ENCODE measurements at regions not wholly inside any gene's neighbourhood (a gene's known extent, or its start where the extent isn't known, plus 50 kb on each side); places are given as distances from the start of the nearest gene placed in this dataset.

DNA sequence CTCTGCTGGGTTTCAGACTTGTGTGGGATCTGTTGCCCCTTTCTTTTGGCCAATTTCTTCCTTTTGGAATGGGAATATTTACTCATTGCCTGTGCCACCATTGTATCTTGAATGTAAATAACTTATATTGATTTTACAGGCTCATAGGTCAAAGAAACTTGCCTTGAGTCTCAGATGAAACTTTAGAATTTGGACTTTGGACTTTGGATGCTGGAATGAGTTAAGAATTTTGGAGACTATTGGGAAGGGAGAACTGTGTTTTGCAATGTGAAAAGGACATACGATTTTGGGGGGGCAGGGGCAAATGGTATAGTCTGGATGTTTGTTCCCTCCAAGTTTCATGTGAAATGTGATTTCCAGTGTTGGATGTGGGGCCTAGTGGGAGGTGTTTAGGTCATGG, 62.6 kb upstream of the TNFRSF21 start:
- H3K27ac ChIP-seq (ENCODE audit: low read depth, low read length, poor library complexity, severe bottlenecking): no peak overlapping the region
- 0 out of 2 replicates have a peak, but pooled peaks cover 3% of the 10 kb centered on the region for H3K9me3 ChIP-seq (ENCODE audit: low read length)
- no peaks in the 10 kb centered on the region; the same call in 1 of the 2 replicates for H3K36me3 ChIP-seq (ENCODE audit: insufficient read depth, low read length)
- intact Hi-C loops (cut with micrococcal nuclease; ENCODE audit: unreplicated experiment): no loop called here
- POLR2A ChIA-PET: interaction anchor here (1.0 to 1.5 kb wide), 2 partner anchors 15 to 17 kb away, joined by 3 to 4 read pairs; no protein-coding TSS in a partner anchor
- no peak for DNase-seq (ENCODE audit: low spot score)
- peaks cover 11% of the 10 kb centered on the region for H3K4me1 ChIP-seq (ENCODE audit: insufficient read depth, low read length, poor library complexity, severe bottlenecking)
- BruUV-seq (replicated peaks): no TSS peak
- no peaks in the 10 kb centered on the region for H3K79me2 ChIP-seq (ENCODE audit: insufficient read depth, low read depth, low read length)
- H3K4me2 ChIP-seq (ENCODE audit: low read length): no peak overlapping the region
- no peak for TF ChIP-seq EZH2phosphoT487 (IDR thresholded peaks at IDR 0.05; ENCODE audit: borderline replicate concordance, low read depth, low read length)
- TF ChIP-seq, protein P1, sequence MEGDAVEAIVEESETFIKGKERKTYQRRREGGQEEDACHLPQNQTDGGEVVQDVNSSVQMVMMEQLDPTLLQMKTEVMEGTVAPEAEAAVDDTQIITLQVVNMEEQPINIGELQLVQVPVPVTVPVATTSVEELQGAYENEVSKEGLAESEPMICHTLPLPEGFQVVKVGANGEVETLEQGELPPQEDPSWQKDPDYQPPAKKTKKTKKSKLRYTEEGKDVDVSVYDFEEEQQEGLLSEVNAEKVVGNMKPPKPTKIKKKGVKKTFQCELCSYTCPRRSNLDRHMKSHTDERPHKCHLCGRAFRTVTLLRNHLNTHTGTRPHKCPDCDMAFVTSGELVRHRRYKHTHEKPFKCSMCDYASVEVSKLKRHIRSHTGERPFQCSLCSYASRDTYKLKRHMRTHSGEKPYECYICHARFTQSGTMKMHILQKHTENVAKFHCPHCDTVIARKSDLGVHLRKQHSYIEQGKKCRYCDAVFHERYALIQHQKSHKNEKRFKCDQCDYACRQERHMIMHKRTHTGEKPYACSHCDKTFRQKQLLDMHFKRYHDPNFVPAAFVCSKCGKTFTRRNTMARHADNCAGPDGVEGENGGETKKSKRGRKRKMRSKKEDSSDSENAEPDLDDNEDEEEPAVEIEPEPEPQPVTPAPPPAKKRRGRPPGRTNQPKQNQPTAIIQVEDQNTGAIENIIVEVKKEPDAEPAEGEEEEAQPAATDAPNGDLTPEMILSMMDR (conservative IDR thresholded peaks at IDR 0.05; ENCODE audit: low read length): no peak
- no peaks in the 10 kb centered on the region for H4K20me1 ChIP-seq (ENCODE audit: insufficient read depth, low read length)
- CTCF ChIA-PET (ENCODE audit: unreplicated experiment): no interaction called here
- H3K9me2 ChIP-seq (ENCODE audit: insufficient read depth, low read length): no peaks in the 10 kb centered on the region
- no peak overlapping the region for H2AFZ ChIP-seq (ENCODE audit: low read length)
- H3K4me3 ChIP-seq (ENCODE audit: low read depth, low read length, poor library complexity, severe bottlenecking): no peak overlapping the region

DNA sequence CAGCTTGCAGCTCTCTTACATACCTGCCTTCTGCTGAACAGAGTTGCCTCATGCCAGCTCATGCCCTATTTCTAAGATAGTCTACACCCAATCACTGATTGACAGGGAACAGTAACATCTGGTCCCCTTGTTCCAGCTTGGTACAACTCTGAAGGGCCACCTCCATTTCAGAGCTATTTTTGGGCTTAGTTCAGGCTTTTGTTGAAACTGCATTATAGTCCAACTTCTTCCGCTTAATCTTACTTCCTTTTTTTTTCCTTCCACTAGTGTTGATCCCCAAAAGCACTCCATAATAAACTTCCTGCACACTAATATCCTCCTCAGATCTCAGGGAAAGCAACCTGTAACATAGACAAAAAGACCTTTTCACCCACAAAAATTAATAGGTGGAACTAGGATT, 65.7 kb upstream of the TNFRSF21 start:
- Histone ChIP-seq H3K36me3 (ENCODE audit: insufficient read depth, low read length) (no peaks in the 10 kb centered on the region), H3K27ac (ENCODE audit: low read depth, low read length, poor library complexity, severe bottlenecking) (no peak overlapping the region), H3K9me3 (ENCODE audit: low read length) (no peaks in the 10 kb centered on the region), H3K9me2 (ENCODE audit: insufficient read depth, low read length) (no peaks in the 10 kb centered on the region), H3K4me3 (ENCODE audit: low read depth, low read length, poor library complexity, severe bottlenecking) (no peak overlapping the region), H3K79me2 (ENCODE audit: insufficient read depth, low read depth, low read length) (no peaks in the 10 kb centered on the region), H4K20me1 (ENCODE audit: insufficient read depth, low read length) (no peaks in the 10 kb centered on the region), H3K4me1 (ENCODE audit: insufficient read depth, low read length, poor library complexity, severe bottlenecking) (peaks cover 17% of the 10 kb centered on the region), H3K4me2 (ENCODE audit: low read length) (0 out of 2 replicates have a peak overlapping the region, but pooled peaks have one; percentile 1), H2AFZ (ENCODE audit: low read length) (no peak overlapping the region)
- POLR2A ChIA-PET: interaction anchor here (0.5 to 2.3 kb wide), 9 partner anchors 10 to 64 kb away, joined by 3 to 7 read pairs (median 4); no protein-coding TSS in a partner anchor
- CTCF ChIA-PET (ENCODE audit: unreplicated experiment): no interaction called here
- intact Hi-C loops (cut with micrococcal nuclease; ENCODE audit: unreplicated experiment): no loop called here
- BruUV-seq (replicated peaks): no TSS peak
- no peak for TF ChIP-seq EZH2phosphoT487 (IDR thresholded peaks at IDR 0.05; ENCODE audit: borderline replicate concordance, low read depth, low read length)
- DNase-seq (ENCODE audit: low spot score): no peak

DNA sequence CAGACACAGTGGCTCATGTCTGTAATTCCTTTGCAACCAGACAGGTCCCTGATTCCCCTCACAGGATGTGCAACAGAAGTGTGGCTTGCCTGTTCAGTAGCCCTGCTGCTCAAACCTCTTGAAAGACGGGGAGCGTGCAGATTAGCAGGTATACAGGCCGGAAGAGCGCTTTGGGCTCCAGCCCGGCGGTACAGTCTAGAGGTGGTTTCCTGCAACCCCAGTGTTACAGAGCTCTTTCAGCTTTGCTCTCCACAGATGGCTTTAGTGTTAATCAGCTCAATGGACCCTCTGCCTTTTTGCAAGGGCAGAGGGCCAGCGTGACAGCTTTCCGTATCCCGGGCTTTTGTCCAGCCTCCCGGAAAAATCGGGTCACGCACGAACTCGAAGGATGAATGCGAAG, 67.2 kb upstream of the TNFRSF21 start:
- no peak for TF ChIP-seq EZH2phosphoT487 (IDR thresholded peaks at IDR 0.05; ENCODE audit: borderline replicate concordance, low read depth, low read length)
- TF ChIP-seq, protein P1 (conservative IDR thresholded peaks at IDR 0.05; ENCODE audit: low read length): no peak
- ChIA-PET CTCF (ENCODE audit: unreplicated experiment) (no interaction called here), POLR2A (interaction anchor here (0.6 to 2.3 kb wide), 6 partner anchors 12 to 1424 kb away, joined by 3 to 7 read pairs (median 3); no protein-coding TSS in a partner anchor)
- H2AFZ ChIP-seq (ENCODE audit: low read length): no peak overlapping the region
- intact Hi-C loops (cut with micrococcal nuclease; ENCODE audit: unreplicated experiment): no loop called here
- H3K9me2 ChIP-seq (ENCODE audit: insufficient read depth, low read length): no peaks in the 10 kb centered on the region
- DNase-seq (ENCODE audit: low spot score): no peak
- no peaks in the 10 kb centered on the region for H3K36me3 ChIP-seq (ENCODE audit: insufficient read depth, low read length)
- H3K4me2 ChIP-seq (ENCODE audit: low read length): no peak overlapping the region
- no peaks in the 10 kb centered on the region for H4K20me1 ChIP-seq (ENCODE audit: insufficient read depth, low read length)
- H3K27ac ChIP-seq (ENCODE audit: low read depth, low read length, poor library complexity, severe bottlenecking): no peak overlapping the region
- peaks cover 17% of the 10 kb centered on the region for H3K4me1 ChIP-seq (ENCODE audit: insufficient read depth, low read length, poor library complexity, severe bottlenecking)
- no TSS peak for BruUV-seq (replicated peaks)
- no peak overlapping the region for H3K4me3 ChIP-seq (ENCODE audit: low read depth, low read length, poor library complexity, severe bottlenecking)
- H3K79me2 ChIP-seq (ENCODE audit: insufficient read depth, low read depth, low read length): no peaks in the 10 kb centered on the region
- H3K9me3 ChIP-seq (ENCODE audit: low read length): no peaks in the 10 kb centered on the region

All from OCI-LY7 (cell line).